Muscle of leg (tissue), 3 donors: ENCODE measurements at regions not wholly inside any gene's neighbourhood (a gene's known extent, or its start where the extent isn't known, plus 50 kb on each side); places are given as distances from the start of the nearest gene placed in this dataset.
A peak's percentile ranks its signal among the peaks of the same experiment; 100 is the strongest.

Experiments
- DNase-seq: peaks from one replicate; pipeline ENCODE4 v3.0.0; 2013
- H3K27ac ChIP-seq: one replicate; pipeline ENCODE4 v1.5.1; 2013; ENCODE audit warnings: mild to moderate bottlenecking, low read length, control low read depth
- H3K27me3 ChIP-seq: one replicate; pipeline ENCODE4 v1.6.1; 2013; ENCODE audit warnings: low read length; ENCODE audit not compliant: control insufficient read depth, insufficient read depth
- H3K36me3 ChIP-seq: one replicate; pipeline ENCODE4 v1.6.1; 2013; ENCODE audit warnings: low read length; ENCODE audit not compliant: control insufficient read depth, insufficient read depth
- H3K4me1 ChIP-seq: one replicate; pipeline ENCODE4 v1.6.1; 2013; ENCODE audit warnings: low read length; ENCODE audit not compliant: control insufficient read depth, insufficient read depth
- H3K4me3 ChIP-seq: one replicate; pipeline ENCODE4 v1.5.1; 2013; ENCODE audit warnings: low read length, control low read depth
- H3K9me3 ChIP-seq: replicated peaks from 2 replicates; pipeline ENCODE4 v1.6.1; 2013; ENCODE audit warnings: low read depth, low read length; ENCODE audit not compliant: control insufficient read depth
- WGBS: methylation state at CpG from one replicate; pipeline ENCODE4 v1.1.5; 2013; ENCODE audit warnings: missing lambda C conversion rate; ENCODE audit not compliant: insufficient coverage; 5-methylcytosine and 5-hydroxymethylcytosine counted together

GRCh38 chr13:50404769-50405168 is 389.5 kb downstream of the KCNRG start:
- no peak overlapping the region for H3K4me3 ChIP-seq
- peaks cover 19% of the 10 kb centered on the region for H3K4me1 ChIP-seq
- H3K36me3 ChIP-seq: no peaks in the 10 kb centered on the region
- 80% methylated on average over 1 of the region's 1 CpG for WGBS
- no peak for DNase-seq
- H3K9me3 ChIP-seq: no peaks in the 10 kb centered on the region
- no peak overlapping the region for H3K27ac ChIP-seq
- H3K27me3 ChIP-seq: no peaks in the 10 kb centered on the region

- Histone ChIP-seq H3K27me3 (no peaks in the 10 kb centered on the region), H3K4me3 (no peak overlapping the region), H3K27ac (no peak overlapping the region), H3K36me3 (no peaks in the 10 kb centered on the region), H3K9me3 (no peaks in the 10 kb centered on the region), H3K4me1 (peaks cover 5% of the 10 kb centered on the region)
- DNase-seq: no peak
- 100% methylated on average over 2 of the region's 3 CpGs for WGBS
Observed at GRCh38 chr13:50406831-50407230, 391.6 kb downstream of the KCNRG start.

- no peak for DNase-seq
- Histone ChIP-seq H3K4me3 (no peak overlapping the region), H3K4me1 (peaks cover 2% of the 10 kb centered on the region), H3K27me3 (no peaks in the 10 kb centered on the region), H3K36me3 (no peaks in the 10 kb centered on the region), H3K9me3 (no peaks in the 10 kb centered on the region), H3K27ac (no peak overlapping the region)
- WGBS: no CpG with 5 or more reads among the region's 3 CpGs
Observed at GRCh38 chr13:50408068-50408467, 392.8 kb downstream of the KCNRG start.

- WGBS: no CpG with 5 or more reads among the region's 2 CpGs
- DNase-seq: no peak
- no peaks in the 10 kb centered on the region for H3K27me3 ChIP-seq
Observed at GRCh38 chr13:50409220-50409619, 394.0 kb downstream of the KCNRG start.

GRCh38 chr13:50410921-50411746 is 395.9 kb downstream of the KCNRG start:
- H3K27ac ChIP-seq: no peak overlapping the region
- peaks cover 2% of the 10 kb centered on the region for H3K4me1 ChIP-seq
- no peak overlapping the region for H3K4me3 ChIP-seq
- no peak for DNase-seq
- WGBS: 70% methylated on average over 5 of the region's 5 CpGs
- H3K36me3 ChIP-seq: no peaks in the 10 kb centered on the region
- no peaks in the 10 kb centered on the region for H3K27me3 ChIP-seq
- H3K9me3 ChIP-seq: no peaks in the 10 kb centered on the region

More at GRCh38 chr13:50409220-50409619, 394.0 kb downstream of the KCNRG start:
- H3K4me1 ChIP-seq: peaks cover 2% of the 10 kb centered on the region
- no peaks in the 10 kb centered on the region for H3K9me3 ChIP-seq
- no peak overlapping the region for H3K4me3 ChIP-seq
- no peak overlapping the region for H3K27ac ChIP-seq
- no peaks in the 10 kb centered on the region for H3K36me3 ChIP-seq

- no peak overlapping the region for H3K27ac ChIP-seq
- H3K4me3 ChIP-seq: no peak overlapping the region
- no peak for DNase-seq
- H3K27me3 ChIP-seq: no peaks in the 10 kb centered on the region
- H3K9me3 ChIP-seq: no peaks in the 10 kb centered on the region
- no peaks in the 10 kb centered on the region for H3K36me3 ChIP-seq
- H3K4me1 ChIP-seq: peaks cover 2% of the 10 kb centered on the region
- WGBS: no CpG with 5 or more reads among the region's 4 CpGs
Observed at GRCh38 chr13:50412046-50412617, 396.9 kb downstream of the KCNRG start.

- Histone ChIP-seq H3K4me3 (no peak overlapping the region), H3K4me1 (peaks cover 2% of the 10 kb centered on the region), H3K36me3 (no peaks in the 10 kb centered on the region), H3K27me3 (no peaks in the 10 kb centered on the region), H3K9me3 (no peaks in the 10 kb centered on the region), H3K27ac (no peak overlapping the region)
- WGBS: 81% methylated on average over 1 of the region's 1 CpG
- no peak for DNase-seq
Observed at GRCh38 chr13:50414640-50415039, 399.4 kb downstream of the KCNRG start.

- H3K9me3 ChIP-seq: no peaks in the 10 kb centered on the region
- no CpG with 5 or more reads among the region's 3 CpGs for WGBS
- peaks cover 7% of the 10 kb centered on the region for H3K4me1 ChIP-seq
- no peak overlapping the region for H3K4me3 ChIP-seq
- no peak overlapping the region for H3K27ac ChIP-seq
- DNase-seq: no peak
- H3K27me3 ChIP-seq: no peaks in the 10 kb centered on the region
- H3K36me3 ChIP-seq: no peaks in the 10 kb centered on the region
Observed at GRCh38 chr13:50415428-50415827, 400.2 kb downstream of the KCNRG start.

- Histone ChIP-seq H3K27ac (no peak overlapping the region), H3K9me3 (no peaks in the 10 kb centered on the region), H3K4me1 (peaks cover 15% of the 10 kb centered on the region), H3K36me3 (no peaks in the 10 kb centered on the region), H3K27me3 (no peaks in the 10 kb centered on the region), H3K4me3 (no peak overlapping the region)
- 90% methylated on average over 4 of the region's 7 CpGs for WGBS
- no peak for DNase-seq
Observed at GRCh38 chr13:50417597-50417996, 402.4 kb downstream of the KCNRG start.

GRCh38 chr13:50419331-50419865 is 404.2 kb downstream of the KCNRG start:
- no peak for DNase-seq
- H3K27ac ChIP-seq: peak overlapping the region; percentile 49

More at GRCh38 chr13:50419331-50419865, 404.2 kb downstream of the KCNRG start:
- WGBS: no CpG with 5 or more reads among the region's 2 CpGs
- Histone ChIP-seq H3K4me3 (no peak overlapping the region), H3K9me3 (no peaks in the 10 kb centered on the region), H3K36me3 (no peaks in the 10 kb centered on the region), H3K27me3 (no peaks in the 10 kb centered on the region), H3K4me1 (peaks cover 15% of the 10 kb centered on the region)
